Cardiac fibroblast (primary cell): ENCODE measurements at regions not wholly inside any gene's neighbourhood (a gene's known extent, or its start where the extent isn't known, plus 50 kb on each side); places are given as distances from the start of the nearest gene placed in this dataset.

Experiments
- DNase-seq, 2 donors: peaks; one replicate each; pipeline versions ENCODE4 v3.0.0 to v3.0.0-alpha.2; 2010; ENCODE audit warnings: low read depth in 2 of 2
- H3K4me3 ChIP-seq, 2 donors: replicated peaks in 1 of 2; 1 replicate in 1 of 2; 2 replicates in 1 of 2; pipeline ENCODE4 v1.5.1; 2011; ENCODE audit warnings: low read depth in 2 of 2, low read length in 2 of 2, mild to moderate bottlenecking in 2 of 2, moderate library complexity in 1 of 2
- CTCF ChIP-seq: IDR thresholded peaks from one replicate; pipeline ENCODE4 v1.5.1; 2011; ENCODE audit warnings: low read depth, mild to moderate bottlenecking, low read length, inconsistent platforms

- DNase-seq = no peak
- no peak overlapping the region for H3K4me3 ChIP-seq
- TF ChIP-seq CTCF = no peak
Observed at GRCh38 chr3:99186016-99186415, 284.5 kb upstream of the DCBLD2 start.

GRCh38 chr3:99176169-99176964 lies 274.9 kb upstream of the DCBLD2 start:
- no peak overlapping the region for H3K4me3 ChIP-seq
- TF ChIP-seq CTCF = no peak
- no peak for DNase-seq

- H3K4me3 ChIP-seq = no peak overlapping the region
- no peak for DNase-seq
- no peak for TF ChIP-seq CTCF
Observed at GRCh38 chr3:99175276-99175812, 273.8 kb upstream of the DCBLD2 start.

- TF ChIP-seq CTCF = peak; percentile 80
- DNase-seq = peak; percentile 90 to 91
- H3K4me3 ChIP-seq = no peak overlapping the region
Observed at GRCh38 chr3:99172736-99173657, 271.5 kb upstream of the DCBLD2 start.

GRCh38 chr3:99171800-99172199 lies 270.3 kb upstream of the DCBLD2 start:
- H3K4me3 ChIP-seq = no peak overlapping the region
- TF ChIP-seq CTCF = no peak
- DNase-seq = no peak

- no peak overlapping the region for H3K4me3 ChIP-seq
- DNase-seq = no peak
- TF ChIP-seq CTCF = no peak
Observed at GRCh38 chr3:99170867-99171517, 269.5 kb upstream of the DCBLD2 start.
